ENCODE measurements at regions not wholly inside any gene's neighbourhood (a gene's known extent, or its start where the extent isn't known, plus 50 kb on each side); places are given as distances from the start of the nearest gene placed in this dataset.

DNA sequence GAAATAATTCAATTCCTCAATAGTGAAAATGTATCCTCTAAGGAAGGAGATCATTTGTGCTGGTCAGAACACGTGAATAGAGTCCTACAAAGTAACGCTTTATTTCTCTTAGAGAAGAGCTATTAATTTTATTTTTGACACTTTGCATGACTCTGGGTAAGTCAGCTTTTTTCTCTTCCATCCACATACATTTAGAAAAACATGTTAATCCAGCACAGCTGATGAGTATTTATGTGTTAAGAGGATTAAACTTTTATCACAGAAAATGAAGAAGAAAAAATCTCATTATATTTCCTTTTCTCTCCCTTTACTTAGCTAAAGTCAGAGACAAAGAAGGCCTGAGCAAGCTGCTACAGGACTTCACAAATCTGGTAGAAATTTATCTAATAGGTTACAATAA is 649.5 kb upstream of the CCDC179 start:
- Histone ChIP-seq H3K9me2 (replicated peaks; ENCODE audit: control insufficient read depth, low read length) (no peaks in the 10 kb centered on the region), H3K27me3 (ENCODE audit: control insufficient read depth, low read length) (no peaks in the 10 kb centered on the region), H3K4me2 (ENCODE audit: low read length) (no peak overlapping the region), H4K20me1 (ENCODE audit: control insufficient read depth, insufficient read depth, low read depth, low read length) (no peaks in the 10 kb centered on the region), H3K36me3 (ENCODE audit: control insufficient read depth, low read length) (no peaks in the 10 kb centered on the region), H3F3A (ENCODE audit: control insufficient read depth, insufficient read depth) (no peaks in the 10 kb centered on the region), H3K9me3 (ENCODE audit: control insufficient read depth, insufficient read depth, low read length) (no peaks in the 10 kb centered on the region), H3K27ac (ENCODE audit: low read depth, low read length) (no peak overlapping the region), H3K79me2 (ENCODE audit: control insufficient read depth, low read length) (no peaks in the 10 kb centered on the region), H3K4me1 (ENCODE audit: control insufficient read depth, low read length) (no peaks in the 10 kb centered on the region), H3K4me3 (ENCODE audit: low read length) (no peak overlapping the region)
- TF ChIP-seq, protein P1, sequence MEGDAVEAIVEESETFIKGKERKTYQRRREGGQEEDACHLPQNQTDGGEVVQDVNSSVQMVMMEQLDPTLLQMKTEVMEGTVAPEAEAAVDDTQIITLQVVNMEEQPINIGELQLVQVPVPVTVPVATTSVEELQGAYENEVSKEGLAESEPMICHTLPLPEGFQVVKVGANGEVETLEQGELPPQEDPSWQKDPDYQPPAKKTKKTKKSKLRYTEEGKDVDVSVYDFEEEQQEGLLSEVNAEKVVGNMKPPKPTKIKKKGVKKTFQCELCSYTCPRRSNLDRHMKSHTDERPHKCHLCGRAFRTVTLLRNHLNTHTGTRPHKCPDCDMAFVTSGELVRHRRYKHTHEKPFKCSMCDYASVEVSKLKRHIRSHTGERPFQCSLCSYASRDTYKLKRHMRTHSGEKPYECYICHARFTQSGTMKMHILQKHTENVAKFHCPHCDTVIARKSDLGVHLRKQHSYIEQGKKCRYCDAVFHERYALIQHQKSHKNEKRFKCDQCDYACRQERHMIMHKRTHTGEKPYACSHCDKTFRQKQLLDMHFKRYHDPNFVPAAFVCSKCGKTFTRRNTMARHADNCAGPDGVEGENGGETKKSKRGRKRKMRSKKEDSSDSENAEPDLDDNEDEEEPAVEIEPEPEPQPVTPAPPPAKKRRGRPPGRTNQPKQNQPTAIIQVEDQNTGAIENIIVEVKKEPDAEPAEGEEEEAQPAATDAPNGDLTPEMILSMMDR (IDR thresholded peaks at IDR 0.05; ENCODE audit: low read depth, low read length, poor library complexity, severe bottlenecking), result no peak
- TF ChIP-seq EZH2phosphoT487 (IDR thresholded peaks at IDR 0.05; ENCODE audit: borderline replicate concordance, low read length), result no peak

DNA sequence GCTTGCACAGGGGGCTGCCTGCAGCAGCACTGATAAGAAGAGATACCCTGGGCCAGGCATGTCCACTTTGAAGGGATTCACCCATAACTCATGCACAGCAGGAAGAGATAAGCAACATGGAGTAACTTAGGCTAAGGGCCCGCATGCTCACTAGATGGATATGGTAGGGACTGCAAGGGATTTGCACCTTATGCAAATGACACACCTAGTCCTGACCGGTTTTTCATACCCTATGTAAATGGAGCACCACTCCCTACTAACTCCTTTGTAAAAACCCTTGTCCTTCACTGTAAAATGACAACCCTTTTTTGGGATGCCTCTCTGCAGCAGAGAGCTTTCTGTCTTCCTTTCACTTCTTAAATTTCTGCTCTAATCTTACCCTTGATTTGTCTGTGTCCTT is 658.9 kb upstream of the CCDC179 start:
- Histone ChIP-seq H3K9me3 (ENCODE audit: control insufficient read depth, insufficient read depth, low read length) (no peaks in the 10 kb centered on the region), H3F3A (ENCODE audit: control insufficient read depth, insufficient read depth) (no peaks in the 10 kb centered on the region), H3K4me1 (ENCODE audit: control insufficient read depth, low read length) (no peaks in the 10 kb centered on the region), H3K27me3 (ENCODE audit: control insufficient read depth, low read length) (no peaks in the 10 kb centered on the region), H3K4me3 (ENCODE audit: low read length) (no peak overlapping the region), H3K36me3 (ENCODE audit: control insufficient read depth, low read length) (no peaks in the 10 kb centered on the region), H4K20me1 (ENCODE audit: control insufficient read depth, insufficient read depth, low read depth, low read length) (no peaks in the 10 kb centered on the region), H3K4me2 (ENCODE audit: low read length) (no peak overlapping the region), H3K79me2 (ENCODE audit: control insufficient read depth, low read length) (no peaks in the 10 kb centered on the region), H3K9me2 (replicated peaks; ENCODE audit: control insufficient read depth, low read length) (no peaks in the 10 kb centered on the region), H3K27ac (ENCODE audit: low read depth, low read length) (no peak overlapping the region)
- TF ChIP-seq, protein P1 (IDR thresholded peaks at IDR 0.05; ENCODE audit: low read depth, low read length, poor library complexity, severe bottlenecking), result no peak
- TF ChIP-seq EZH2phosphoT487 (IDR thresholded peaks at IDR 0.05; ENCODE audit: borderline replicate concordance, low read length), result no peak

DNA sequence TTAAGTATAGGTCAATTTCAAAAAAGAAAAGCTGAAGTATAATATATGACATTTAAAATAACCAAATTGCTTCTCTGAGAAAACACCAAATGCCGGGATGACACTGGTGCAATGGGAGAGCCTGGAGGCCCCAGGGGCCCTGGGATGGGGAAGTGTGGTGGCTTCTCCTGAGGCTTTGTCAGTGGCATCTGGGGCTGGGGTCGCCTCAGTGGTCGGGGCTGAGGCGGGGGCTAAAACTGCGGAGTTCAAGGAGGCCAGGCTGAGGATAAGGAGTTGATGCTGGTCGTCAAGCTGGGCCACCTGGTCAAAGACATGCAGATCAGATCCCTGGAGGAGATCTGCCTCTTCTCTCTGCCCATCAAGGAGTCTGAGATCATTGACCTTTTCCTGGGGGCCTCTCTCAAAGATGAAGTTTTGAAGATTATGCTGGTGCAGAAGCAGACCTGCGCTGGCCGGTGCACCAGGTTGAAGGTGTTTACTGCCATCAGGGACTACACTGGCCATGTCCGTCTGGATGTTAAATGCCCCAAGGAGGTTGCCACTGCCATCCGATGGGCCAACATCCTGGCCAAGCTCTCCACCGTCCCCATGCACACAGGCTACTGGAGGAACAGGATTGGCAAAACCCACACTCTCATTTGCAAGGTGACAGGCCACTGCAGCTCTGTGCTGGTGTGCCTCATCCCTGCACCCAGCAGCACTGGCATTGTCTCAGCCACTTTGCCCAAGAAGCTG is 660.1 kb upstream of the CCDC179 start:
- no peaks in the 10 kb centered on the region for H3K9me3 ChIP-seq (ENCODE audit: control insufficient read depth, insufficient read depth, low read length)

More for the DNA sequence above, 660.1 kb upstream of the CCDC179 start:
- H4K20me1 ChIP-seq (ENCODE audit: control insufficient read depth, insufficient read depth, low read depth, low read length), result no peaks in the 10 kb centered on the region
- no peaks in the 10 kb centered on the region for H3K79me2 ChIP-seq (ENCODE audit: control insufficient read depth, low read length)
- no peak overlapping the region for H3K4me2 ChIP-seq (ENCODE audit: low read length)
- no peak overlapping the region for H3K27ac ChIP-seq (ENCODE audit: low read depth, low read length)
- no peaks in the 10 kb centered on the region for H3F3A ChIP-seq (ENCODE audit: control insufficient read depth, insufficient read depth)
- H3K4me1 ChIP-seq (ENCODE audit: control insufficient read depth, low read length), result no peaks in the 10 kb centered on the region
- H3K9me2 ChIP-seq (replicated peaks; ENCODE audit: control insufficient read depth, low read length), result no peaks in the 10 kb centered on the region
- no peak overlapping the region for H3K4me3 ChIP-seq (ENCODE audit: low read length)
- H3K27me3 ChIP-seq (ENCODE audit: control insufficient read depth, low read length), result no peaks in the 10 kb centered on the region
- no peaks in the 10 kb centered on the region for H3K36me3 ChIP-seq (ENCODE audit: control insufficient read depth, low read length)
- TF ChIP-seq EZH2phosphoT487 (IDR thresholded peaks at IDR 0.05; ENCODE audit: borderline replicate concordance, low read length), result no peak
- TF ChIP-seq, protein P1 (IDR thresholded peaks at IDR 0.05; ENCODE audit: low read depth, low read length, poor library complexity, severe bottlenecking), result no peak

All from DOHH2 (cell line).